ENCODE measurements at regions not wholly inside any gene's neighbourhood (a gene's known extent, or its start where the extent isn't known, plus 50 kb on each side); places are given as distances from the start of the nearest gene placed in this dataset.

DNA sequence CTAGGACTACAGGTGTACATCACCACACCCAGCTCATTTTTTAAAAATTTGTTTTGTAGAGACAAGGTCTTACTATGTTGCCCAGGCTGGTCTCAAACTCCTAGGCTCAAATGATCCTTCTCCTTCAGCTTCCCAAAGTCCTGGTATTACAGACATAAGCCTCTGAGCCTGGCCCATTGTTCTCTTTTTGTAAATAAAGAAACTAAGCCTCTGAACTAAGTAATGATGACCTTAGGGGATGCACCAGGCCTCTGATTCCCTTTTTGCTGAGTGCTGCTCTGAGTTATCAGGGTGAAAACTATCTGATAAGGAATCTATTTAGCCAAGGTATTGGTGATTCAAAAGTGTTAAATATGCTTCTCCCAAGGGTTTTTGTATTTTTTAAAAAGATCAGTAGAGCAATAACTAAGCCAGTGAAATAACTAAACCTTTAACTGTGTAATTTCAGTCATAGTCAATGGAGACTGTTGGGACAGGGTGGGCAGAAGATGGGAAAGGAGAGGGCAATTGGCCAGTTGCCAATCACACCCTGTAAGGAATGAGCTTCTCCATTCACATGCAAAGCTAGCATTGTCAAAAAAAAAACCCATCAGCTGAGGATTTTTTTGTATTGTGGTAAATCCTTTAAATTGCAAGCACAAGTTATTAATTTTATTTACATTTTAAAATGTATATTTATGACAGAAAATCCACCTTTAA, 194.8 kb upstream of the PFN2 start:
- TF ChIP-seq, protein P1, sequence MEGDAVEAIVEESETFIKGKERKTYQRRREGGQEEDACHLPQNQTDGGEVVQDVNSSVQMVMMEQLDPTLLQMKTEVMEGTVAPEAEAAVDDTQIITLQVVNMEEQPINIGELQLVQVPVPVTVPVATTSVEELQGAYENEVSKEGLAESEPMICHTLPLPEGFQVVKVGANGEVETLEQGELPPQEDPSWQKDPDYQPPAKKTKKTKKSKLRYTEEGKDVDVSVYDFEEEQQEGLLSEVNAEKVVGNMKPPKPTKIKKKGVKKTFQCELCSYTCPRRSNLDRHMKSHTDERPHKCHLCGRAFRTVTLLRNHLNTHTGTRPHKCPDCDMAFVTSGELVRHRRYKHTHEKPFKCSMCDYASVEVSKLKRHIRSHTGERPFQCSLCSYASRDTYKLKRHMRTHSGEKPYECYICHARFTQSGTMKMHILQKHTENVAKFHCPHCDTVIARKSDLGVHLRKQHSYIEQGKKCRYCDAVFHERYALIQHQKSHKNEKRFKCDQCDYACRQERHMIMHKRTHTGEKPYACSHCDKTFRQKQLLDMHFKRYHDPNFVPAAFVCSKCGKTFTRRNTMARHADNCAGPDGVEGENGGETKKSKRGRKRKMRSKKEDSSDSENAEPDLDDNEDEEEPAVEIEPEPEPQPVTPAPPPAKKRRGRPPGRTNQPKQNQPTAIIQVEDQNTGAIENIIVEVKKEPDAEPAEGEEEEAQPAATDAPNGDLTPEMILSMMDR (optimal IDR thresholded peaks at IDR 0.05 in 1 of 3, IDR thresholded peaks at IDR 0.05 in 1 of 3, conservative IDR thresholded peaks at IDR 0.05 in 1 of 3; ENCODE audit: extremely low read depth in 1 of 3, insufficient read depth in 2 of 3, low read length in 3 of 3): no peak
- no peak for TF ChIP-seq EZH2 (IDR thresholded peaks at IDR 0.05; ENCODE audit: low read length)
